HG03280 (cell line): ENCODE measurements at regions not wholly inside any gene's neighbourhood (a gene's known extent, or its start where the extent isn't known, plus 50 kb on each side); places are given as distances from the start of the nearest gene placed in this dataset.

Source experiments
- ATAC-seq: cut with Tn5 transposase; IDR thresholded peaks from one replicate; pipeline ENCODE4 v1.9.1; 2021; ENCODE audit warnings: mild to moderate bottlenecking, moderate library complexity; ENCODE audit not compliant: unreplicated experiment

- peak; percentile 94 for ATAC-seq
Observed at GRCh38 chr13:78341032-78341431, 262.3 kb downstream of the POU4F1 start.

GRCh38 chr13:78339927-78340326 is 263.4 kb downstream of the POU4F1 start:
- ATAC-seq: no peak

- no peak for ATAC-seq
Observed at GRCh38 chr13:78334059-78334458, 269.3 kb downstream of the POU4F1 start.

GRCh38 chr13:78326633-78327032 is 276.7 kb downstream of the POU4F1 start:
- ATAC-seq: no peak

GRCh38 chr13:78325585-78325984 is 277.8 kb downstream of the POU4F1 start:
- ATAC-seq: no peak

- no peak for ATAC-seq
Observed at GRCh38 chr13:78323848-78324247, 279.5 kb downstream of the POU4F1 start.

GRCh38 chr13:78323040-78323439 is 280.3 kb downstream of the POU4F1 start:
- ATAC-seq: no peak

- no peak for ATAC-seq
Observed at GRCh38 chr13:78319101-78319627, 284.2 kb downstream of the POU4F1 start.

- no peak for ATAC-seq
Observed at GRCh38 chr13:78317030-78317429, 286.3 kb downstream of the POU4F1 start.

GRCh38 chr13:78309497-78310180 is 293.7 kb downstream of the POU4F1 start:
- ATAC-seq: peak; percentile 78

GRCh38 chr13:78306519-78307206 is 296.7 kb downstream of the POU4F1 start:
- no peak for ATAC-seq

- ATAC-seq: no peak
Observed at GRCh38 chr13:78305171-78305570, 298.2 kb downstream of the POU4F1 start.

GRCh38 chr13:78299832-78300623 is 303.3 kb downstream of the POU4F1 start:
- peak; percentile 79 for ATAC-seq

- ATAC-seq: no peak
Observed at GRCh38 chr13:78298657-78299056, 304.7 kb downstream of the POU4F1 start.

GRCh38 chr13:78286748-78287147 is 316.6 kb downstream of the POU4F1 start:
- no peak for ATAC-seq

- ATAC-seq: no peak
Observed at GRCh38 chr13:78265098-78265497, 338.3 kb downstream of the POU4F1 start.

GRCh38 chr13:78258304-78258703 is 339.7 kb upstream of the EDNRB start:
- no peak for ATAC-seq

GRCh38 chr13:78256484-78256883 is 337.9 kb upstream of the EDNRB start:
- no peak for ATAC-seq

- ATAC-seq: no peak
Observed at GRCh38 chr13:78254113-78254512, 335.5 kb upstream of the EDNRB start.

- no peak for ATAC-seq
Observed at GRCh38 chr13:78247362-78247761, 328.7 kb upstream of the EDNRB start.

GRCh38 chr13:78241278-78241919 is 322.8 kb upstream of the EDNRB start:
- ATAC-seq: no peak
